Vagina (tissue), 2 donors: ENCODE measurements at regions not wholly inside any gene's neighbourhood (a gene's known extent, or its start where the extent isn't known, plus 50 kb on each side); places are given as distances from the start of the nearest gene placed in this dataset.

ENCODE experiments used
- DNase-seq, 2 donors: peaks; one replicate each; pipeline ENCODE4 v3.0.0-alpha.2; 2017; ENCODE audit errors: extremely low spot score in 2 of 2
- H3K27ac ChIP-seq: fragments of 200-600 bp; sonication (generic); one replicate; pipeline ENCODE4 v1.5.1; 2019
- H3K27me3 ChIP-seq: fragments of 200-600 bp; sonication (generic); one replicate; pipeline ENCODE4 v1.5.1; 2019
- H3K36me3 ChIP-seq, 2 donors: fragments of 200-600 bp; sonication (generic); one replicate each; pipeline ENCODE4 v1.5.1; 2017 to 2019
- H3K4me1 ChIP-seq: fragments of 200-600 bp; sonication (generic); one replicate; pipeline ENCODE4 v1.5.1; 2019
- H3K4me3 ChIP-seq, 2 donors: fragments of 200-600 bp; sonication (generic); 1 replicate in 1 of 2; 2 replicates in 1 of 2; pipeline ENCODE4 v1.5.1; 2016 to 2019
- H3K9me3 ChIP-seq: fragments of 200-600 bp; sonication (generic); one replicate; pipeline ENCODE4 v1.5.1; 2019
- CTCF ChIP-seq, 3 experiments: fragments of 450-650 bp in 2 of 3; fragments of 200-600 bp in 1 of 3; sonication (generic) in 1 of 3; IDR thresholded peaks; one replicate each; pipeline ENCODE4 v1.5.1; 2017 to 2019; ENCODE audit warnings: antibody characterized with exemption in 3 of 3, mild to moderate bottlenecking in 2 of 3, moderate library complexity in 2 of 3
- POLR2A ChIP-seq, 2 donors: fragments of 450-650 bp; IDR thresholded peaks; one replicate each; pipeline ENCODE4 v1.6.1; 2017; ENCODE audit warnings: antibody characterized with exemption in 2 of 2, mild to moderate bottlenecking in 2 of 2, moderate library complexity in 2 of 2
- POLR2AphosphoS5 ChIP-seq, 2 donors: sonication (generic); formaldehyde crosslinking; IDR thresholded peaks; one replicate each; pipeline ENCODE4 v1.9.0; 2017; ENCODE audit warnings: antibody characterized with exemption in 2 of 2, mild to moderate bottlenecking in 2 of 2, low read depth in 1 of 2; ENCODE audit not compliant: insufficient read depth in 1 of 2
- intact Hi-C: fragments of 100-400 bp; cut with DNase I; formaldehyde crosslinking; loops from one replicate; pipeline ENCODE4 v1.15.1; 2023

GRCh38 chr2:7570247-7570646, 653.0 kb downstream of the RNF144A start:
- Histone ChIP-seq H3K9me3 (no peaks in the 10 kb centered on the region), H3K27me3 (no peaks in the 10 kb centered on the region), H3K36me3 (no peaks in the 10 kb centered on the region), H3K27ac (no peak overlapping the region), H3K4me1 (no peaks in the 10 kb centered on the region), H3K4me3 (no peak overlapping the region)
- TF ChIP-seq POLR2AphosphoS5 (IDR thresholded peaks at IDR 0.05; ENCODE audit: insufficient read depth in 1 of 2, low read depth in 1 of 2) (no peak), POLR2A (IDR thresholded peaks at IDR 0.05) (no peak), CTCF (IDR thresholded peaks at IDR 0.05) (no peak)
- no peak for DNase-seq
- intact Hi-C loops: no loop called here

- no peak for TF ChIP-seq CTCF (IDR thresholded peaks at IDR 0.05)
- TF ChIP-seq POLR2AphosphoS5 (IDR thresholded peaks at IDR 0.05; ENCODE audit: insufficient read depth in 1 of 2, low read depth in 1 of 2): no peak
- TF ChIP-seq POLR2A (IDR thresholded peaks at IDR 0.05): no peak
- H3K27me3 ChIP-seq: no peaks in the 10 kb centered on the region
- H3K4me3 ChIP-seq: no peak overlapping the region
- no peaks in the 10 kb centered on the region for H3K36me3 ChIP-seq
- intact Hi-C loops: no loop called here
- H3K4me1 ChIP-seq: no peaks in the 10 kb centered on the region
- no peaks in the 10 kb centered on the region for H3K9me3 ChIP-seq
- H3K27ac ChIP-seq: no peak overlapping the region
- DNase-seq: no peak
Measured at GRCh38 chr2:7571701-7572100, 654.5 kb downstream of the RNF144A start.

- intact Hi-C loops: no loop called here
- no peak overlapping the region for H3K4me3 ChIP-seq
- no peak for DNase-seq
- H3K9me3 ChIP-seq: no peaks in the 10 kb centered on the region
- H3K4me1 ChIP-seq: no peaks in the 10 kb centered on the region
- no peaks in the 10 kb centered on the region for H3K36me3 ChIP-seq
- H3K27ac ChIP-seq: no peak overlapping the region
- no peaks in the 10 kb centered on the region for H3K27me3 ChIP-seq
- TF ChIP-seq POLR2A (IDR thresholded peaks at IDR 0.05) (no peak), POLR2AphosphoS5 (IDR thresholded peaks at IDR 0.05; ENCODE audit: insufficient read depth in 1 of 2, low read depth in 1 of 2) (no peak), CTCF (IDR thresholded peaks at IDR 0.05) (no peak)
Measured at GRCh38 chr2:7572450-7572849, 655.2 kb downstream of the RNF144A start.

GRCh38 chr2:7573166-7573825, 656.1 kb downstream of the RNF144A start:
- Histone ChIP-seq H3K4me3 (no peak overlapping the region), H3K9me3 (no peaks in the 10 kb centered on the region), H3K36me3 (no peaks in the 10 kb centered on the region), H3K27ac (no peak overlapping the region), H3K27me3 (no peaks in the 10 kb centered on the region), H3K4me1 (no peaks in the 10 kb centered on the region)
- no peak for TF ChIP-seq POLR2AphosphoS5 (IDR thresholded peaks at IDR 0.05; ENCODE audit: insufficient read depth in 1 of 2, low read depth in 1 of 2)
- no peak for TF ChIP-seq POLR2A (IDR thresholded peaks at IDR 0.05)
- TF ChIP-seq CTCF (IDR thresholded peaks at IDR 0.05): no peak
- intact Hi-C loops: no loop called here
- no peak for DNase-seq

GRCh38 chr2:7574385-7574784, 657.2 kb downstream of the RNF144A start:
- Histone ChIP-seq H3K4me1 (no peaks in the 10 kb centered on the region), H3K27ac (no peak overlapping the region), H3K4me3 (no peak overlapping the region), H3K9me3 (no peaks in the 10 kb centered on the region), H3K36me3 (no peaks in the 10 kb centered on the region), H3K27me3 (no peaks in the 10 kb centered on the region)
- intact Hi-C loops: no loop called here
- DNase-seq: no peak
- TF ChIP-seq CTCF (IDR thresholded peaks at IDR 0.05) (no peak), POLR2AphosphoS5 (IDR thresholded peaks at IDR 0.05; ENCODE audit: insufficient read depth in 1 of 2, low read depth in 1 of 2) (no peak), POLR2A (IDR thresholded peaks at IDR 0.05) (no peak)
